NCI-H2171 treated with DMSO at 0.1 percent for 48 hours (cell line): ENCODE measurements at regions not wholly inside any gene's neighbourhood (a gene's known extent, or its start where the extent isn't known, plus 50 kb on each side); places are given as distances from the start of the nearest gene placed in this dataset.

Experiments
- DNase-seq: peaks from one replicate; lab custom pipeline; 2025; lab: John Stamatoyannopoulos, UW

DNA sequence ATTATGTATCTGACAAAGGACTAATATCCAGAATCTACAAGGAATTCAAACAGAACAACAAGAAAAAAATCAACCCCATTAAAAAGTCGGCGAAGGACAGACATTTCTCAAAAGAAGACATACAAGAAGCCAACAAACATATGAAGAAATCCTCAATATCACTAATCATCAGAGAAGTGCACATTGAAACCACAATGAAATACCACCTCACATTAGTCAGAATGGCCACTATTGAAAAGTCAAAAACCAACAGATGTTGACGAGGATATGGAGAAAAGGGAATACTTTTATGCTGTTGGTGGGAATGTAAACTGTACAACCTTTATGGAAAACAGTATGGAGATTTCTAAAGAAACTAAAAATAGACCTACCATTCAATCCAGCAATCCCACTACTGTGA lies 233.1 kb upstream of the PLSCR5 start:
- no peak for DNase-seq

DNA sequence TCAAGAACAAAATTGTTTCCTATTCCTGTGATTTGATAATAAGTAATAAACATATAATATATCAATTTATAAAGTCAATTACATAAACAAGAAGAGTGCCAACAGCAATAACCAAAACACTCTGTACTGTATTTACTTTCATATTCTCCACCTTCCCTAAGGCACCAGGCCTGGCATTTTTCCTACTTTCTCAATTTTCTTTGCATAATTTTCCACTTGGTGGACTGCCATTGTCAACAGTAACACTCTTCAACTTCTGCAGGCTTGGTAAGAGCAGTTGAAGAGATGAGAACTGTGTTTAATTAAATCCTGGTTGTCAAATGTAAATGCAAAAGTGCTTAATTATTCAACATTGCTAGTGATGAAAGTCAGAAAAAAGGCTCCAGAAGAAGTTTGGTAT lies 229.8 kb upstream of the PLSCR5 start:
- no peak for DNase-seq

DNA sequence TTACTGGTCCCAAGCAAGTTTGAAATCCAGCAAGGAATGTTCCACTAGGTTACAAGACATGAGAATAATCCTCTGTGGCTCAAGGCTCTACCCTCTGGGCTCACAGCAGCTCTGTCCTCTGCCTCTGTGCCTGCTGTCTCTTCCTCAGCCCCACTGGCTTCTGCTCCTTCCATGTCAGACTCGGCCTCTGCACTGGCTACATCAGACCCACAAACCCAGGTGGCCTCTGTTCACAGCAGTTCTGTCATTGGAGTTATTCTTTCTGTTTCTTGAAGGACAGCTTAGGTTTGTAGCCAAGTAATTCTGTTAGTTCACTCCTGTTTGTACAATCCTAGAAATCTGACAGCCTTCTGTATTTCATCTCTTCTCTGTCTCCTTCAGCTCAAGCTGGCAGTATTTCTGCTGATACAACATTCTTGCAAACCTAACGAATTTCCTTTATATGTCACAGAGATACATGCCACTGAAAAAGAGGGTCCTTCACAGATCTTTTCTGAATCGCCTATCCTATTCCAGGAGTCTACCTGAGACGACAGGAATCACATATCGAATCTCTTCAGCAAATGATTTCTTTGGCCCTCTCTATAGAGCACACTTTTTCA lies 227.8 kb upstream of the PLSCR5 start:
- no peak for DNase-seq

DNA sequence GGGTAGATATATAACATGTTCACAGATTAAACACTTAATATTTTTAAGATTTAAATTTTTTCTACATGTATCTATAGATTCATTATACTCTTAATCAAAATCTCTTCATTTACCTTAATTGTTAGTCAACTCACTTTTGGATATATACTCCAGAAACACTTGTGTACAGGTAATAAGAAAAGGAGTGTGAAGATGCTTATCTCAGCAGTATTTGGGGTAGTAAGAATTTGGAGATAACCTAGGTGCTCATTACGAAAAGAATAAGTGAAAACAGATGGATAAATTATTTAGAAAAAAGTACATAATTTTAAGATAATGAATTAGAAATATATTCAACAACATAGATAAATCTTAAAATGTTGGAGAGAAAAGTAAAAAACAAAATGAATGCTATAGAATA lies 226.5 kb upstream of the PLSCR5 start:
- DNase-seq: no peak

GRCh38 chr3:146830231-146830630 lies 225.1 kb upstream of the PLSCR5 start:
- no peak for DNase-seq

GRCh38 chr3:146827836-146828235 lies 222.7 kb upstream of the PLSCR5 start:
- no peak for DNase-seq

GRCh38 chr3:146823622-146824021 lies 218.5 kb upstream of the PLSCR5 start:
- no peak for DNase-seq

- DNase-seq: no peak
Observed at GRCh38 chr3:146818866-146819265, 213.7 kb upstream of the PLSCR5 start.

DNA sequence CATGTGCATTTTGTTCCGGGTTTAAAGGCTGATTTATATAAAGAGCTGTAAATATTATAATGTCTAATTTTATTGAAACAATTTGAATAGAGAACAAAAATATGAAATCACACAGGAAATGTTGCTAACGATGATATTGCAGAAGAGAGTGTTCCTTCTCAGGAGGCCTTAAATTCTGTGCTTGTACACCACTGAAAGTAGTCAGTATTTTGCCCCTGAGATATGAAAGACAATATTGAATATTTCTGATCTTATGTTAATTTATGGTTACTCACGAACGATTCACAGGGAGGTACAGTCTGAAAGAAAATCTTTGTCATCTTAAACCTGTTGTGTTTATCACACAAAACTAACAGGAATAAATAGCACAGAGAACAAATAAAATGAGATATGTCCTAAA lies 213.2 kb upstream of the PLSCR5 start:
- no peak for DNase-seq

GRCh38 chr3:146817704-146818103 lies 212.6 kb upstream of the PLSCR5 start:
- DNase-seq: peak; percentile 59

GRCh38 chr3:146814601-146815315 lies 209.6 kb upstream of the PLSCR5 start:
- no peak for DNase-seq

GRCh38 chr3:146813496-146813895 lies 208.3 kb upstream of the PLSCR5 start:
- no peak for DNase-seq

GRCh38 chr3:146803745-146804144 lies 198.6 kb upstream of the PLSCR5 start:
- DNase-seq: peak; percentile 86

DNA sequence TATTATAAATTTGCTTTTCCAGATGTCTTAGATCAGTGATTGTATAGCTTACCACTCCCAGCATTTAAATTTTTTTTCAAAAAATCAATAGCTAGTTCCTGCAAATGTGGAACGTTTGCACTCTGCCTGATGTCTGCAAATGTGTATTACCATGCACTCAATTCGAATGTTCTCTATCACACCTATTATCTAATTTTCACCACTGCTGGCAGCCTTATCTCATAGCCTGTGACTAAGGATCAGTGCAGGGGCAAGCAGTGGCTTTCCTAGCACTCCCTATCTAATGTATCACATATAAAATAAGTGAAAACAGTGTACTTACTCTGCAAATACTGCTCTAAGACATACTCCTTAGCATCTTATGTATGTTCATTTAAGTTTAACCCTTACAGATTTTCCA lies 196.3 kb upstream of the PLSCR5 start:
- peak; percentile 20 for DNase-seq

DNA sequence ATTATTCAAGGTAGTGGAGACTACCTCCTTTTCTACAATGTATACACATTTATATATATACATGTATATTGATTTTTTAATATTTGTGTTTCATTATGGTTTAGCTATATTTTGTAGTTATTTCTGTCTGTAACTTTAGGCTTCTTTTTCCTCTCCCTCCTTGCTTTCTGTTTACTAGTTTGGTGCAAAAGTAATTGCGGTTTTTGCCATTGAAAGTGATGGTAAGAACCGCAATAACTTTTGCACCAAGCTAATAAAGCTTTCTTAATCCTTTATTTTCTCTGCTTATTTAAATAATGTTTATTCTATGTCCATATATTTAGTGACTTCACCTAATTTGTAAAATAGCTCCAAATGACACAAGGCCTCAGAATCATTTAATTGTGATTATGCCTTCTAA lies 195.3 kb upstream of the PLSCR5 start:
- no peak for DNase-seq

- DNase-seq: no peak
Observed at GRCh38 chr3:146796078-146796477, 190.9 kb upstream of the PLSCR5 start.

- DNase-seq: no peak
Observed at GRCh38 chr3:146783446-146783845, 178.3 kb upstream of the PLSCR5 start.

GRCh38 chr3:146781606-146782005 lies 176.5 kb upstream of the PLSCR5 start:
- no peak for DNase-seq

DNA sequence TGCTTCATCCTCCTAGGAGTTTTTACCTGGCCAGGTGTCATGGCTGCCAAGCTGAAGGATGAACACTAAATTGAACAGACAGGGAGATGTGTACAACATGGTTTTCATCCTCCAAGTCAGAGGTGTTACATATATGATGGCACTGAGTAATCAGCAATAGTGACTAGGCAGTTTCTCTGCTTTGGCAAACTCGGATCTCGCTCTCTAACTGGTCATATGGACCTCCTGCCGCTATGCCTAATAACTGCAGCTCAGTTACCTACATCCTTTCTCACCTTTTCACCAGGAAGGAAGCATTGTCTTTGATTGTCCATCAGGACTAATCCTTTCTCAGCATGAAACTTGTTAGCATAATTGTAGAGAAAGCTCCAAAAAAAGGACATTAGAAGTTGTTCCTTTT lies 175.9 kb upstream of the PLSCR5 start:
- peak; percentile 15 for DNase-seq

DNA sequence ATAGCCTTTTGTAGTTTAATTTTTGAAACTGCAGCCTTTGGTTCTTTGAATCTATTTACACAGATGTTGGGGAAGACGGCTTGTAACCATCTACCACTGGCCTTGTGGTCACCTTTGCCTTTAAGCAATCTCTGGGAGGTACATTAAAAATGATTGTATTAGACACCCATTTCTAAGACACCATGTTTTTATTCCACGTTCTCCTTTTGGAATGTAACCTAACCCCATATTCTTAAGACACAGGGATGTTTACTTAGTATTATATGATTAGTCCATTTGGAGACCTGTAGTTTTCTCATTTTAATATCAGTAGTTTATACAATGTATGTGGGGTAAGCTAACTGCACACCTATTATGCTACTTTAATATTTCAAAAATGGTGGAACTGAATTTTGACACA lies 175.1 kb upstream of the PLSCR5 start:
- DNase-seq: no peak

DNA sequence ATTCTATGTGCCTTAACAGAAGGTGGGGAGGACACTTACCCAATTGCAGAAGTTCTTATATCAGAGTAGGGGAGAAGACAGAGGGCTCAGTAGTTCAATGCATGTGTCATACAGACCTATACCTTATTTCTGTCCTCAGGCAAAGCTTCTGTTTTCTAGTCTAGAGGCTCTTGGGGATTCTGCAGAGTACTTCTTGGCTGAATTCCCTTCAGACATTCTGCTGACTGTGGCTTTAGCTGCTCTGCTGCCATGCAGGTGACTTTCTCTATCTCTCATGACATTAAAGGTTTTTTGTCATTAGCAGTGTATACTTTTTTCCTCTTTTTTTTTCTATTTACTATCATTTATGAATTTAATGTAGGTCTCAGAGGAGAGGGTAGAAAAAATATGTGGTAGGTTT lies 172.8 kb upstream of the PLSCR5 start:
- DNase-seq: no peak

- no peak for DNase-seq
Observed at GRCh38 chr3:146772211-146772743, 167.1 kb upstream of the PLSCR5 start.

DNA sequence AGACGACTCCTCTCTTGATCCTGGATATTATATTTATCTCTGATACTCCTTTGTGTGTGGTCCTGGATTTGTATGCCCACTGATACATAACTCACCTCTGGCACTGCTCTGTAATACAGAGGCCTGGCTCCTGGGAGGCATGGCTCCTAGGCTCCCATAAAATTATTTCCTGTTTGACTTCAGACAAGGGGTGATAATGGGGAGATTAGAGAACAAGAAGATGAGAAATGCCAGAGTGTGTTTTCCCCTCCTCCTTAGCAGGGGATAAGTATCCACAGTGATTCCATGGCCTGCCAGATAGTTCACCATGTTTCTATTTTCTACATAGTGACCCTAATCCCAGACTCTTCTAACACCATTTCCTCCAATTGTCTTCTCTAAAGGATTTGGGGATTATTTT lies 165.7 kb upstream of the PLSCR5 start:
- DNase-seq: no peak

DNA sequence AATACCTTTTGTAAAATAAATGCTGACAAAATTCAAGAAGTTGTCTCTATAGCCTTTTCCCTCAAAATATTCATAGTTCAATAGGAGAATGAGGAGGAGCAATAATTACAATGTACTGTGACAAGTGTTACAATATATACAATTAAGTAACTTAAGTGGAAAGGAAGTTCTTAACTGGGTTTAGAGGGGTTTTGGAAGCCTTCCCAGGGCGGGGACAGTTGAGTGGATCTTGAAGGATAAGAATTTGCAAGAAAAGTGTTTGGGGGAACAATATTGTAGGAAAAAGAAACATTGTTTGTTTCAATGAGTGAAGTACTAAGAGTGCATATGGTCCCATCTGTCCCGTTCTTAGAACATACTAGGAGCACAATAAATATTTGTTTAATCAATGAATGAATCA lies 165.2 kb upstream of the PLSCR5 start:
- no peak for DNase-seq
